ENCODE measurements at regions not wholly inside any gene's neighbourhood (a gene's known extent, or its start where the extent isn't known, plus 50 kb on each side); places are given as distances from the start of the nearest gene placed in this dataset.

GRCh38 chr5:117261948-117262571 lies 687.4 kb upstream of the SEMA6A start:
- no peak for DNase-seq

GRCh38 chr5:117255211-117256027 lies 680.8 kb upstream of the SEMA6A start:
- DNase-seq: no peak

- no peak for DNase-seq
These were observed 677.9 kb upstream of the SEMA6A start for GRCh38 chr5:117252566-117252965.

GRCh38 chr5:117249086-117249815 lies 674.6 kb upstream of the SEMA6A start:
- no peak for DNase-seq

GRCh38 chr5:117246424-117246823 lies 671.8 kb upstream of the SEMA6A start:
- no peak for DNase-seq

GRCh38 chr5:117245130-117245529 lies 670.5 kb upstream of the SEMA6A start:
- DNase-seq: no peak

- DNase-seq: no peak
These were observed 667.4 kb upstream of the SEMA6A start for GRCh38 chr5:117242028-117242427.

- no peak for DNase-seq
These were observed 662.3 kb upstream of the SEMA6A start for GRCh38 chr5:117236941-117237340.

GRCh38 chr5:117235786-117236185 lies 661.2 kb upstream of the SEMA6A start:
- no peak for DNase-seq

- no peak for DNase-seq
These were observed 655.8 kb upstream of the SEMA6A start for GRCh38 chr5:117230375-117230774.

GRCh38 chr5:117220730-117221129 lies 646.1 kb upstream of the SEMA6A start:
- DNase-seq: no peak

- DNase-seq: no peak
These were observed 644.2 kb upstream of the SEMA6A start for GRCh38 chr5:117218789-117219188.

- no peak for DNase-seq
These were observed 638.2 kb upstream of the SEMA6A start for GRCh38 chr5:117212866-117213265.

GRCh38 chr5:117210796-117211195 lies 636.2 kb upstream of the SEMA6A start:
- no peak for DNase-seq

GRCh38 chr5:117209479-117209878 lies 634.9 kb upstream of the SEMA6A start:
- DNase-seq: no peak

GRCh38 chr5:117207088-117207668 lies 632.6 kb upstream of the SEMA6A start:
- DNase-seq: no peak

GRCh38 chr5:117205894-117206293 lies 631.3 kb upstream of the SEMA6A start:
- no peak for DNase-seq

GRCh38 chr5:117204926-117205869 lies 630.6 kb upstream of the SEMA6A start:
- no peak for DNase-seq

GRCh38 chr5:117204404-117204803 lies 629.8 kb upstream of the SEMA6A start:
- no peak for DNase-seq

- DNase-seq: no peak
These were observed 629.0 kb upstream of the SEMA6A start for GRCh38 chr5:117203584-117203983.

- DNase-seq: no peak
These were observed 626.4 kb upstream of the SEMA6A start for GRCh38 chr5:117201001-117201400.

GRCh38 chr5:117195076-117195475 lies 620.5 kb upstream of the SEMA6A start:
- DNase-seq: no peak

Data from activated CD4-positive, alpha-beta T cell treated with anti-CD3 and anti-CD28 coated beads for 48 hours (primary cell).